HG03442 (cell line): ENCODE measurements at regions not wholly inside any gene's neighbourhood (a gene's known extent, or its start where the extent isn't known, plus 50 kb on each side); places are given as distances from the start of the nearest gene placed in this dataset.

Experiments
- ATAC-seq: cut with Tn5 transposase; IDR thresholded peaks from one replicate; pipeline ENCODE4 v1.9.1; 2021; ENCODE audit warnings: mild to moderate bottlenecking, moderate library complexity; ENCODE audit not compliant: unreplicated experiment

DNA sequence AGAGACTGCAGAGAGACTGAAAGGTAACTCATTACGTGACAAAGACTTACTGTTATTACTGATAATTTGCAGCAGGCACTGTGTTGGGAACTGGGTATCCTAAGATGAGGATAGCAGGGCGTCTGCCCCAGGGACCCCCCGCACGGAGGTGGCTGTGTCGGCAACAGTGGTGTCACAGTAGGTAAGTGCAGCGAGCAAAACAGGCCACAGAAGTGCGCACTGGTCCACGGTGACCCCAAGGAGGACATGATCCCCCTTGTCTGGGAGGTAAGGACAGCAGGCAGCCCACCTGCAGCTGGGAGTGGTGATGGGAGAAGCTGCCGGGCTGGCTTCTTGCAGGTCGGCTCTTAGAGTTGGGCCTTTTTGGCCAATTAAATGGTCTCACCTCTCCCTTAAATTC, 82.9 kb downstream of the FAM43A start:
- ATAC-seq, result no peak

- peak; percentile 95 for ATAC-seq
Observed at GRCh38 chr3:194769020-194769643, 83.4 kb downstream of the FAM43A start.

GRCh38 chr3:194772241-194773000, 86.7 kb downstream of the FAM43A start:
- ATAC-seq, result no peak

DNA sequence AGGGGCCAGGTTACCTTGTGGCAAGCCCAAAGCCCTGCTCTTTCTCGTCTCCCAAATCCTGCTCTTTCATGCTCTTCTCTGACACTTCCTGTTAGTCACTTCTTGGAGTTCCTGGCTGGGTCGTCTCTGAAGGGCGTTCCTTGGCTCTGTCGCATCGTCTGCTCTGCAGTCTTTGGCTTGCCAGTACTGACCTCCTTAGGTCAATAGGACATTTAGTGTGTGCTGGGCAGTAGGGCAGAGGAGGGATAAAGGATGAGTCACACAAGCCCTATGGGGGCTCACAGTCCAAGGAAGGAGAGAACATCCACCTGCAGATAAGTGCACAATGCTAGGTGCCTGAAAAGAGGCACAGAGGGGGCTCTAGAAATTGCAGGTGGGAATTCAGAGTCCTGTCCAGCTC, 87.5 kb downstream of the FAM43A start:
- ATAC-seq, result no peak

DNA sequence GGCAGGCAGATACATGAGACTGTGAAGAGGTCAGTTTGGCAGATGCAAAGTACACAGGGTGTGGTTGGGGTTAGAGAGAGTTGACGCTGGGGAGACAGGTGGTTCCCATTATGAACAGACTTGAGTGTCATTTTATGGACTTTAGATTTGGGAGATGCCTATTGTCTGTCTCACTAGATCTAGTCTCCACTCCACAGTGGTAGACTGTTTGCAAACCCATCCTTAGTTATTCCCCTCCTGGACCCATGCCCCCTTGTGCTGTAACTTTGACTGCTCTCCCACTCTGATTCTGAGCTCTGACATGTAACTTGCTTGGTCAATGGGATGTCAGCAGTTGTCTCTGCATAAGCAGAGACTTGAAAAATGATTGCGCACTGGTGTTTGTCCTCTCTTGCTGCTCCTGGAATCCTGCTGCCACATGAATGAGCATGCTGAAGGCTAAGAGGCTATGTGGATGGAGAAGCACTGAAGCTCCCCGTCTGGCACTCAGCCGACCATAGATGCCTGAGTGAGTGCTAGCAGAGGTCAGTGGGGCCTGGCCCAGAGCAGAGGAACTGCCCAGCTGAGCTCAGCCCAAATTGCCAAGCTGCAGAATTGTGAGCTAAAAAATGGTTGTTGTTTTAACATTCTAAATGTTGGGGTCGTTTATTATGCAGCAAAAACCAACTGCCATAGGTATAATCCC, 88.2 kb downstream of the FAM43A start:
- ATAC-seq, result no peak

DNA sequence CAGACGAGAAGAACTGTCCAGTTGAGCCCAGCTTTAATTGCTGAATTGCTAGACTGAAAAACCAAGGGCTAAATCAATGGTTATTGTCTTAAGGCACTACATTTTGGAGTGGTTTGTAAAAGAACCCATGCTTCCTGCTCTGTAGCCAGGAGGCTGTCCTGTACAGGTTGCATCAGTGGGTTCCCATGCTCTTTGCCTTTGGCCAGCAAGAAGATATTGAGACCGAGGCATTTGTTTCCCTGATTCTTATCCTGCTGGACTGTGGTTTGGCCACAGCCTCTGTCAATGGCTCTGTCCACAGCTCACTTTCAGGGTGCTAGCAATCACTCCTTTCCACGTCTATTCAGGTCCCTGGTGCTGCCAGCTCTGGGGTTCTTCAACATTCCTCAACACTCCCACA, 89.6 kb downstream of the FAM43A start:
- no peak for ATAC-seq

DNA sequence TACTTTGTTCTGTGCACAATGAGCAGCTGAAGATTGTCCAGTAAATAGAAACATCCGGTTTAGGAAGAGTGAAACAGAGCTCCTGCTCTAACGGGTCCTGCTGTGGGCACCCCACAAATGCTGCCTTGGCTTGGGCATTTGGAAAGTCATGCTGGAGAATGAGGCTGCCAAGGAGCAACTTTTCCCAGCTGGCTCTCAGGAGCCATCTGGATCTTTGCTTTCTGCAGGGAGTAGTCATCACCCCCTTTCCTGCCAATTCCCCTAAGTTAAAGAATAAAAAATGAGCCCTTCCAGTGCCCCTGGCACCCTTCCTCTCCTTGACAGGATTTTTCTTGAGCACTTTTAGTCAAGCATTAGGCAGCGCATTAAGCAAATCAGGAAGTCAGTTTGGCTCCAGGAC, 90.0 kb downstream of the FAM43A start:
- no peak for ATAC-seq

DNA sequence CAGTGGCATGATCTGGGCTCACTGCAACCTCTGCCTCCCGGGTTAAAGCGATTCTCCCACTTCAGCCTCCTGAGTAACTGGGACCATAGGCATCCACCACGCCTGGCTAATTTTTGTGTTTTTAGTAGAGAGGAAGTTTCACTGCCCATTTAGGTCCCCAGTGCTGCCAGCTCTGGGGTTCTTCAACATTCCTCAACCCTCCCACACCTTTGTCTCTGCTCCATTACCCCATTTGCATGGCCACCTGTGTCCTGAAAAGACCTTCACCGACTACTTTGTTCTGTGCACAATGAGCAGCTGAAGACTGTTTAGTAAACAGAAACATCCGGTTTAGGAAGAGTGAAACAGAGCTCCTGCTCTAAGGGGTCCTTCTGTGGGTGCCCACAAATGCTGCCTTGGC, 92.0 kb downstream of the FAM43A start:
- ATAC-seq, result no peak

DNA sequence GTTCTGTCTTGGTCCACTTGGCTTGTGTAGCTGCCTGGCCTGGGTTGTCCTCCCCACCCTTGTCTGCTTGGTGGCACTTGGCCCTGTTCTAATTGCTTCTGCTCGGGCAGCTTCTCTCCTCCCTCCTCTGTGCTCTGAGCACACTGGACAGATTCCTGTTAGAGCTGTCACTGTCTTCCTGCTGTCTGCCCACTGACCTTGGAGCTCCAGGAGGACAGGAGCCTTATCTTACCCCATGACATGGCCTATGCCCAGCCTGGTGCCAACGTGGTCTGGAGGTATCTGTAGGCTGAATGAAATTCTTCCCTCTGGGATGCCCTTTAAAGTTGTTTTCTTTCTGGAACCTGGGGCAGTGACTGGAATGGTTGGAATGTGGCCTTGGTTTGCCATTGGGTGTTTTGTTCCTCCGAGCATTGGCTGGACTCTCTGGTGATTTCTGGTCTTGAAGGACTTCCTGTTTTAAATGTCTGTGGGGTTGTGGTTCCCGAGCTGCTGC, 94.1 kb downstream of the FAM43A start:
- ATAC-seq, result no peak

DNA sequence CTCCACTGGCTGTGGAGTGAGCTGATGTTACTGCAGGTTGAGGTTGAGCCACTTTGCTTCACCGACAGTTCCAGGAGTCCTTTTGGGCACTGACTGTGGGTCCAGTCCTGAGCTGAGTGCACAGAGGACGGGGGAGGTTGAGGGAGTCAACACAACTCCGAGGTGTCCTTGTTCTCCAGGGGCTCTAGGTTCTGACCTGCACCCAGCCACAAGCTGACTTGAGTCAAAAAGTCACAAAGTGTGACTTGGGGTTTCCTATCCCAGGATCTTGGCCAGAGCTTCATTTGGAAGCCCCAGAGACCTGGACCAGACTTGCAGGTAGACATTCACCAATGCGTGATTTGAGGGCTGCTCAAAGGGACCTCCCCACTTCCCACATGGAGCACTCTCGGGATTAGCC, 95.0 kb downstream of the FAM43A start:
- no peak for ATAC-seq

DNA sequence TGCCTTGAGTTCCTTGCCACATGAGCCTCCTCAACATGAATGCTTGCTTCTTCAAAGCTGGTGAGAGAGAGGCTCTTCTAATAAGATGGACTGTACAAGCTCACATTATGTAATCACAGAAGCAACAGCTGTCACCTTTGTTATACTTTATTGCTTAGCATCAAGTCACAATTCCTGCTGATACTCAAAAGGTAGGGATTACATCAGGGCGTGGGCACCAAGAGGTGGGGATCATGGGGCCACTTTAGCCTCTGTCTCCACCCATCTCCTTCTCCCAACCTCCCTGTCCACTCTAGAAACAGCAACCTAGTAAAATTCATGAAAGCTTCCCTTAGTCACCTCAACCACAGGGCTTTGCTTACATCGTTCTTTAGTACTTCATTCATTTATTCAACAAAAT, 95.9 kb downstream of the FAM43A start:
- ATAC-seq, result no peak

GRCh38 chr3:194782698-194783404, 97.2 kb downstream of the FAM43A start:
- ATAC-seq, result no peak

- no peak for ATAC-seq
Observed at GRCh38 chr3:194784361-194784760, 98.7 kb downstream of the FAM43A start.

DNA sequence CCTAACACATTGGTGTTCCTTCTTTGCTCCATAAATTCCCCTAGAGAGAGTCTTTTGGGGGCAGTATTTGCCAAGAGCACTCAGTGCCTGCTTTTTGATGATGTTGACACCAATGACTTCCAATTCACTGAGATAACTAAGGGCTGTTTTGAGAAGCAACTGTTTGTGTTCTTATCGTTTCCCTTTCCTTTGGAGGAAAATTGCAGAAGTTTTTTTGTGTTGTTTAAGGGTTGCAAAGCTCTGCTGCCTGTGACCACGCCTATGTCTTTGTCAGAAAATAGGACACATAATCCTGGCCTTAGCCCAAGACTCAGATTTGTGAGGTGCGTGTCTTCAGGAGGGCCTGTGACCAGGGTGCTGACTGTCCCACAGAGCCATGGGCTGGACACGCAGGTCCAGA, 99.6 kb downstream of the FAM43A start:
- ATAC-seq, result no peak

DNA sequence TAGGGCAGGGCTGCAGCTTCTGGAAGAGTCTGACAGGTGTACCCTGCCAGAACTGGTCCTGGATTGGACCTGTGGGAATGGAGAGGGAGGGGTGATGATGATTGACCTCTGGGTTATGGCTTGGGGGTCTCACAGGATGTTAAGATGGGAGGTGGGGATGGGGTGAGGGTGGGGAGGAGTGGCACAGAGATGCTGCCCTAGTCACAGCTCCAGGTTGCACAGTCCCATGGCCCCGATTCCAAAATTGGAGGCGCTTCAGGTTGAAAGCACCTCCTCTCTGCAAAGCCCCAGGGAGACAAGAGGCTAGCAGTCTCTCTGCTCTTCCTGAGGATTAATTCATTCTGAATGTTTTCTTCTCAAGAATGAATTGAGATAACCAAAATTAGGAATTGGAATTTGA, 101.4 kb downstream of the FAM43A start:
- no peak for ATAC-seq

DNA sequence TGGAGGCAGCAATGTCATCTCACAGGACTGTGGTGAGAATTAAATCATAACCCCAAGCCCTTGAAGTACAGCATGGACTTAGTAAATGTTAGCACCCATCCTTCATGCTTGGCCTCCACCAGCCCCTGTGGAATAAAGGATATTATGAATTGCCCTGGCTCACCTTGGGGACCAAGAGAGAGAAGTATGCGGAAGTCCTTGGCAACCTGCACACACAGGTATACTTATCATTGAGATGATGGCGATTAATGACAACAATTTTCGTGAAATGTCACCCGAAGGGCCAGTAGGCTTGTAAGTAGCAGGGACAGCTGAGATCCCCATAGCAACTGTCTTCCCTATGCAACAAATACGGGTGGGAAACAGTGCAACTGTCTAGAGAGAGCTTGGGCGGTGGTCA, 102.0 kb downstream of the FAM43A start:
- no peak for ATAC-seq

- no peak for ATAC-seq
Observed at GRCh38 chr3:194792368-194792767, 106.7 kb downstream of the FAM43A start.

- no peak for ATAC-seq
Observed at GRCh38 chr3:194797555-194798250, 112.0 kb downstream of the FAM43A start.

DNA sequence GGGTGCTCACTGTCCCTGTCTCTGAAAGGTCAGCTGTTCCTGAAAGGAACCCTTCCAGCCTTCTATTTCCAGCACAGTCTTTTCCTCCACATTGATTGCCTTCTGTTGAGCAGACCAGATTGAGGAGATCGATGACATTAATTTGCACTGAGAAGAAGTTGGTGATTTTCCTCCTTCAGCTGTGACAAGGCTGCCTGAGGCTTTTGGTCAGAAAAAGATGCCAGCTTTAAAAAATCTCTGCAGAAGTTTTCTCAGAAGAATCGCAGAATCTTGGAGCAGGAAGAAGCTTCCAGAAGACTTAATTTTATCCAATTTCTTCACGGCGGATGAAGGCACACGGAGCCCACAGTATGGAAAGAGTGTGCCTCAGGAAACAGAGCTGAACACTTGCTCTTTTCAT, 112.8 kb downstream of the FAM43A start:
- ATAC-seq, result no peak

DNA sequence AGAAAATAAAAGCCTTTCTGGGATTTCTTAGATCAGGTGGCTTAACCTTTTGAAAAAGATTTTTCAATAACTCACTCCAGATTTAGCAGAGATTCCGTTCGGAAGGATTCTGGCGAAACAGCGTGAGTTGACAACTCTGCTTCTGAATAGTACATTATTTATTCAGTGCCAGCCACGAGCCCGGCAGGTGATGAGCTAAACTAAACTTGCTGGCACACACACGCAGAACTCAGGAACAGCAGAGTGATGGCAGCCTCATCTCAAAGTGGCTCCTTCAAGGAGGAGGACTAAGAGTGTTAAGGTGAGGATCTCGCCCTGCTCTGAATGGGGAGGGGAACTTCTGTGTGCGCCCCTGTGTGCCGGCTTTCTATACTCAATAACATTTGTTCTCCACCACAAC, 114.3 kb downstream of the FAM43A start:
- no peak for ATAC-seq
